NT2/D1 (cell line): ENCODE measurements at regions not wholly inside any gene's neighbourhood (a gene's known extent, or its start where the extent isn't known, plus 50 kb on each side); places are given as distances from the start of the nearest gene placed in this dataset.

Experiments used
- SUZ12 ChIP-seq: IDR thresholded peaks from 2 replicates; pipeline ENCODE4 v1.6.1; 2011; ENCODE audit not compliant: insufficient read length, insufficient read depth; ENCODE audit errors: extremely low read depth
- YY1 ChIP-seq: IDR thresholded peaks from 2 replicates; pipeline ENCODE4 v1.6.1; 2011; ENCODE audit not compliant: insufficient read length, insufficient read depth
- ZNF274 ChIP-seq: IDR thresholded peaks from 2 replicates; pipeline ENCODE4 v1.6.1; 2011; ENCODE audit warnings: mild to moderate bottlenecking, low read depth, low read length

- no peak for TF ChIP-seq ZNF274
- TF ChIP-seq YY1, result no peak
- no peak for TF ChIP-seq SUZ12
Measured at GRCh38 chr4:137635601-137636000, 103.3 kb upstream of the PCDH18 start.
